ENCODE measurements at regions not wholly inside any gene's neighbourhood (a gene's known extent, or its start where the extent isn't known, plus 50 kb on each side); places are given as distances from the start of the nearest gene placed in this dataset.
"Not testable (repeated sequence)": the region's sequence is repeated elsewhere in the genome, so short reads cannot be mapped to it uniquely, and the experiment has no call there.

GRCh38 chr1:178664278-178664677 lies 60.8 kb upstream of the RALGPS2 start:
- Mint-ChIP-seq H3K9me3 (no peaks in the 10 kb centered on the region), H3K27me3 (peaks cover 36% of the 10 kb centered on the region), H3K4me1 (ENCODE audit: low read depth) (no peaks in the 10 kb centered on the region), H3K4me3 (no peak overlapping the region), H3K36me3 (ENCODE audit: low read depth) (no peaks in the 10 kb centered on the region), H3K27ac (no peak overlapping the region)
- ATAC-seq (ENCODE audit: poor library complexity): no peak
- Histone ChIP-seq H3K27ac (ENCODE audit: low read depth in 1 of 2, low read length in 2 of 2) (no peak overlapping the region), H3K27me3 (ENCODE audit: control insufficient read depth in 1 of 2, insufficient read depth in 2 of 2, low read length in 2 of 2) (no peaks in the 10 kb centered on the region), H3K4me1 (ENCODE audit: insufficient read depth, low read length) (no peaks in the 10 kb centered on the region), H3K4me3 (ENCODE audit: low read length) (no peak overlapping the region), H3K9me3 (ENCODE audit: control insufficient read depth in 1 of 2, insufficient read depth in 1 of 2, low read length in 2 of 2) (no peaks in the 10 kb centered on the region), H3K36me3 (ENCODE audit: insufficient read depth, low read length) (no peaks in the 10 kb centered on the region)
- no peak for DNase-seq
- intact Hi-C loops (cut with DNase I, micrococcal nuclease): no loop called here
- no peak for TF ChIP-seq CTCF (IDR thresholded peaks at IDR 0.05)
- POLR2A ChIA-PET: interaction anchor here (0.6 kb wide), 2 partner anchors 86 to 658 kb away, joined by 3 read pairs; no protein-coding TSS in a partner anchor
- CTCF ChIA-PET: no interaction called here

- no peak for ATAC-seq (ENCODE audit: poor library complexity)
- no peaks in the 10 kb centered on the region for H3K36me3 ChIP-seq (ENCODE audit: insufficient read depth, low read length)
- ChIA-PET CTCF (no interaction called here), POLR2A (no interaction called here)
- intact Hi-C loops (cut with DNase I, micrococcal nuclease): no loop called here
- no peaks in the 10 kb centered on the region for H3K4me1 ChIP-seq (ENCODE audit: insufficient read depth, low read length)
- H3K36me3 Mint-ChIP-seq (ENCODE audit: low read depth): no peaks in the 10 kb centered on the region
- H3K27ac ChIP-seq (ENCODE audit: low read depth in 1 of 2, low read length in 2 of 2): no peak overlapping the region
- no peaks in the 10 kb centered on the region for H3K9me3 ChIP-seq (ENCODE audit: control insufficient read depth in 1 of 2, insufficient read depth in 1 of 2, low read length in 2 of 2)
- H3K4me3 ChIP-seq (ENCODE audit: low read length): no peak overlapping the region
- no peaks in the 10 kb centered on the region for H3K27me3 ChIP-seq (ENCODE audit: control insufficient read depth in 1 of 2, insufficient read depth in 2 of 2, low read length in 2 of 2)
- H3K9me3 Mint-ChIP-seq: no peaks in the 10 kb centered on the region
- no peak for TF ChIP-seq CTCF (IDR thresholded peaks at IDR 0.05)
- no peak overlapping the region for H3K4me3 Mint-ChIP-seq
- peaks cover 36% of the 10 kb centered on the region for H3K27me3 Mint-ChIP-seq
- no peak for DNase-seq
- no peak overlapping the region for H3K27ac Mint-ChIP-seq
- no peaks in the 10 kb centered on the region for H3K4me1 Mint-ChIP-seq (ENCODE audit: low read depth)
These were observed 59.5 kb upstream of the RALGPS2 start for GRCh38 chr1:178665579-178665978.

- H3K36me3 Mint-ChIP-seq (ENCODE audit: low read depth); H3K4me1 ChIP-seq (ENCODE audit: insufficient read depth, low read length); POLR2A ChIA-PET; H3K4me3 Mint-ChIP-seq; H3K27ac ChIP-seq (ENCODE audit: low read depth in 1 of 2, low read length in 2 of 2); H3K27ac Mint-ChIP-seq; H3K4me3 ChIP-seq (ENCODE audit: low read length); H3K36me3 ChIP-seq (ENCODE audit: insufficient read depth, low read length); ATAC-seq (ENCODE audit: poor library complexity); H3K27me3 ChIP-seq (ENCODE audit: control insufficient read depth in 1 of 2, insufficient read depth in 2 of 2, low read length in 2 of 2); CTCF ChIA-PET; H3K9me3 ChIP-seq (ENCODE audit: control insufficient read depth in 1 of 2, insufficient read depth in 1 of 2, low read length in 2 of 2); H3K9me3 Mint-ChIP-seq; DNase-seq; intact Hi-C loops (cut with DNase I, micrococcal nuclease); H3K4me1 Mint-ChIP-seq (ENCODE audit: low read depth): not testable (repeated sequence)
- peaks cover 37% of the 10 kb centered on the region for H3K27me3 Mint-ChIP-seq
These were observed 58.2 kb upstream of the RALGPS2 start for GRCh38 chr1:178666891-178667290.

DNA sequence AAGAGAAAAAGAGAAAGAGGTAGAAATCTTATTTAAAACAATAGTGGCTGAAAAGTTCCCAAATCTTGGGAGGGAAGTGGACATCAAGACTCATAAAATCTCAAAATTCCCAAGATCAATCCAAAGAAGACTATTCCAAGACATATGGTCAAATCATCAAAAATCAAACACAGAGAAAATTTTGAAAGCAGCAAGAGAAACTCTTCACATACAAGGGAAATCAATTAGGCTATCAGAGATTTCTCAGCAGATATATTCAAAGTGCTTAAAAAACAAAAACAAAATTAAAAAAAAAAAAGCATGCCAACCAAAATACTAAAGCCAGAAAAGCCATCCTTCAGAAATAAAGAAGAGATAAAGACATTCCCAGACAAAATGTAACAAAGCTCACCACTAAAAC lies 52.6 kb upstream of the RALGPS2 start:
- ATAC-seq (ENCODE audit: poor library complexity): no peak
- peaks cover 9% of the 10 kb centered on the region for H3K27me3 Mint-ChIP-seq
- no peak overlapping the region for H3K27ac Mint-ChIP-seq
- H3K4me1 Mint-ChIP-seq (ENCODE audit: low read depth): no peaks in the 10 kb centered on the region
- H3K36me3 ChIP-seq (ENCODE audit: insufficient read depth, low read length): no peaks in the 10 kb centered on the region
- H3K27ac ChIP-seq (ENCODE audit: low read depth in 1 of 2, low read length in 2 of 2): no peak overlapping the region
- H3K4me1 ChIP-seq (ENCODE audit: insufficient read depth, low read length): no peaks in the 10 kb centered on the region
- DNase-seq: no peak
- H3K4me3 Mint-ChIP-seq: no peak overlapping the region
- peaks cover 6% of the 10 kb centered on the region for H3K36me3 Mint-ChIP-seq (ENCODE audit: low read depth)
- TF ChIP-seq CTCF (IDR thresholded peaks at IDR 0.05): no peak
- intact Hi-C loops (cut with DNase I, micrococcal nuclease): no loop called here
- peaks cover 0 to 6% of the 10 kb centered on the region in 2 experiments for H3K27me3 ChIP-seq (ENCODE audit: control insufficient read depth in 1 of 2, insufficient read depth in 2 of 2, low read length in 2 of 2)
- H3K9me3 ChIP-seq (ENCODE audit: control insufficient read depth in 1 of 2, insufficient read depth in 1 of 2, low read length in 2 of 2): peaks cover 10 to 17% of the 10 kb centered on the region in 2 experiments
- H3K9me3 Mint-ChIP-seq: peaks cover 6% of the 10 kb centered on the region
- H3K4me3 ChIP-seq (ENCODE audit: low read length): no peak overlapping the region
- CTCF ChIA-PET: no interaction called here
- POLR2A ChIA-PET: no interaction called here

DNA sequence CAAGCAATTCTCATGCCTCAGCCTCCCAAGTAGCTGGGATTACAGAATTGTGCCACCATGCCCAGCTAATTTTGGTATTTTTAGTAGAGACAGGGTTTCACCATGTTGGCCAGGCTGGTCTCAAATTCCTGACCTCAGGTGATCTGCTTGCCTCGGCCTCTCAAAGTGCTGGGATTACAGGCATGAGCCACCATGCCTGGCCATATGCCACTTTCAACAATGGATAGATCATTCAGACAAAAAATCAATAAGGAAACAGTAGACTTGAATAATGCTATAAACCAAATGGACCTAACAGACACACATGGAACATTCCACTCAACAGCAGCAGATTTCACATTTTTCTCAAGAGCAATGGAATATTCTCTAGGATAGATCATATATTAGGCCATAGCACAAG lies 50.5 kb upstream of the RALGPS2 start:
- H3K36me3 ChIP-seq (ENCODE audit: insufficient read depth, low read length); H3K27me3 ChIP-seq (ENCODE audit: control insufficient read depth in 1 of 2, insufficient read depth in 2 of 2, low read length in 2 of 2); DNase-seq; H3K27ac ChIP-seq (ENCODE audit: low read depth in 1 of 2, low read length in 2 of 2); H3K27ac Mint-ChIP-seq; H3K4me1 Mint-ChIP-seq (ENCODE audit: low read depth); H3K4me3 Mint-ChIP-seq; ATAC-seq (ENCODE audit: poor library complexity); H3K27me3 Mint-ChIP-seq; POLR2A ChIA-PET; H3K36me3 Mint-ChIP-seq (ENCODE audit: low read depth); intact Hi-C loops (cut with DNase I, micrococcal nuclease); H3K4me3 ChIP-seq (ENCODE audit: low read length); CTCF ChIA-PET; H3K4me1 ChIP-seq (ENCODE audit: insufficient read depth, low read length); H3K9me3 Mint-ChIP-seq: not testable (repeated sequence)
- H3K9me3 ChIP-seq (ENCODE audit: control insufficient read depth in 1 of 2, insufficient read depth in 1 of 2, low read length in 2 of 2): peaks cover 10 to 17% of the 10 kb centered on the region in 2 experiments
